T-helper 2 cell treated with Interferon-gamma antibody and Interleukin-4, amounts not matched to agents 5 μg/mL and 100 μg/mL, for 36 hours (primary cell): ENCODE measurements at regions not wholly inside any gene's neighbourhood (a gene's known extent, or its start where the extent isn't known, plus 50 kb on each side); places are given as distances from the start of the nearest gene placed in this dataset.
"Not testable (repeated sequence)": the region's sequence is repeated elsewhere in the genome, so short reads cannot be mapped to it uniquely, and the experiment has no call there.

ENCODE experiments used
- DNase-seq: peaks from one replicate; pipeline ENCODE4 v3.0.0; 2021; ENCODE audit warnings: low spot score
- H3K27ac Mint-ChIP-seq: one replicate; pipeline ENCODE4 v1.8.0; 2021; ENCODE audit warnings: mild to moderate bottlenecking, mixed read lengths
- H3K27me3 Mint-ChIP-seq: one replicate; pipeline ENCODE4 v1.8.0; 2021; ENCODE audit warnings: low read depth, mixed read lengths
- H3K36me3 Mint-ChIP-seq: one replicate; pipeline ENCODE4 v1.8.0; 2021; ENCODE audit warnings: low read depth, mixed read lengths
- H3K4me1 Mint-ChIP-seq: one replicate; pipeline ENCODE4 v1.8.0; 2021; ENCODE audit warnings: low read depth, mixed read lengths
- H3K4me3 Mint-ChIP-seq: one replicate; pipeline ENCODE4 v1.8.0; 2022; ENCODE audit warnings: mild to moderate bottlenecking, moderate library complexity, mixed read lengths
- H3K9me3 Mint-ChIP-seq: one replicate; pipeline ENCODE4 v1.8.0; 2021; ENCODE audit warnings: mixed read lengths

GRCh38 chr21:17699524-17700189, 87.0 kb upstream of the BTG3 start:
- peaks cover 5% of the 10 kb centered on the region for H3K27me3 Mint-ChIP-seq

GRCh38 chr21:17697473-17697872, 84.8 kb upstream of the BTG3 start:
- Mint-ChIP-seq H3K36me3 (peaks cover 14% of the 10 kb centered on the region), H3K27me3 (peaks cover 2% of the 10 kb centered on the region), H3K27ac (peak overlapping the region; percentile 16), H3K4me3 (peak overlapping the region; percentile 51), H3K9me3 (peaks cover 22% of the 10 kb centered on the region), H3K4me1 (peaks cover 30% of the 10 kb centered on the region)
- no peak for DNase-seq

More at GRCh38 chr21:17699524-17700189, 87.0 kb upstream of the BTG3 start:
- no peak overlapping the region for H3K4me3 Mint-ChIP-seq
- DNase-seq: no peak
- H3K27ac Mint-ChIP-seq: no peak overlapping the region
- H3K9me3 Mint-ChIP-seq: peaks cover 30% of the 10 kb centered on the region
- peaks cover 12% of the 10 kb centered on the region for H3K36me3 Mint-ChIP-seq
- peaks cover 20% of the 10 kb centered on the region for H3K4me1 Mint-ChIP-seq

- H3K27ac Mint-ChIP-seq, H3K27me3 Mint-ChIP-seq, DNase-seq: not testable (repeated sequence)
- peaks cover 24% of the 10 kb centered on the region for H3K4me1 Mint-ChIP-seq
- peaks cover 14% of the 10 kb centered on the region for H3K36me3 Mint-ChIP-seq
- peak overlapping the region; percentile 64 for H3K4me3 Mint-ChIP-seq
- H3K9me3 Mint-ChIP-seq: peaks cover 19% of the 10 kb centered on the region
Measured at GRCh38 chr21:17694416-17694815, 81.7 kb upstream of the BTG3 start.

- Mint-ChIP-seq H3K4me1 (peaks cover 27% of the 10 kb centered on the region), H3K4me3 (peak overlapping the region; percentile 64), H3K27me3 (no peaks in the 10 kb centered on the region), H3K9me3 (peaks cover 19% of the 10 kb centered on the region), H3K36me3 (peaks cover 14% of the 10 kb centered on the region), H3K27ac (peak overlapping the region; percentile 59)
- peak; percentile 16 for DNase-seq
Measured at GRCh38 chr21:17693801-17694200, 81.1 kb upstream of the BTG3 start.

GRCh38 chr21:17690078-17690494, 77.4 kb upstream of the BTG3 start:
- peaks cover 12% of the 10 kb centered on the region for H3K27me3 Mint-ChIP-seq
- H3K36me3 Mint-ChIP-seq: peaks cover 2% of the 10 kb centered on the region
- H3K4me3 Mint-ChIP-seq: no peak overlapping the region
- no peak for DNase-seq
- peaks cover 5% of the 10 kb centered on the region for H3K9me3 Mint-ChIP-seq
- H3K27ac Mint-ChIP-seq: no peak overlapping the region
- H3K4me1 Mint-ChIP-seq: peaks cover 45% of the 10 kb centered on the region

GRCh38 chr21:17688912-17689874, 76.5 kb upstream of the BTG3 start:
- Mint-ChIP-seq H3K4me1 (peaks cover 42% of the 10 kb centered on the region), H3K36me3 (peaks cover 2% of the 10 kb centered on the region), H3K27me3 (peaks cover 21% of the 10 kb centered on the region), H3K4me3 (no peak overlapping the region), H3K27ac (no peak overlapping the region), H3K9me3 (peaks cover 8% of the 10 kb centered on the region)
- peak; percentile 13 for DNase-seq

GRCh38 chr21:17682924-17683323, 70.2 kb upstream of the BTG3 start:
- H3K9me3 Mint-ChIP-seq: peaks cover 8% of the 10 kb centered on the region
- H3K36me3 Mint-ChIP-seq: no peaks in the 10 kb centered on the region
- H3K4me3 Mint-ChIP-seq: no peak overlapping the region
- DNase-seq: no peak
- H3K27me3 Mint-ChIP-seq: peaks cover 20% of the 10 kb centered on the region
- H3K27ac Mint-ChIP-seq: no peak overlapping the region
- peaks cover 20% of the 10 kb centered on the region for H3K4me1 Mint-ChIP-seq

- DNase-seq: no peak
- no peaks in the 10 kb centered on the region for H3K4me1 Mint-ChIP-seq
- H3K27ac Mint-ChIP-seq: no peak overlapping the region
- H3K36me3 Mint-ChIP-seq: no peaks in the 10 kb centered on the region
- H3K27me3 Mint-ChIP-seq: peaks cover 3% of the 10 kb centered on the region
- H3K4me3 Mint-ChIP-seq: no peak overlapping the region
- no peaks in the 10 kb centered on the region for H3K9me3 Mint-ChIP-seq
Measured at GRCh38 chr21:17679002-17679600, 66.4 kb upstream of the BTG3 start.

- H3K36me3 Mint-ChIP-seq, DNase-seq, H3K9me3 Mint-ChIP-seq: not testable (repeated sequence)
Measured at GRCh38 chr21:17676930-17677329, 64.2 kb upstream of the BTG3 start.

GRCh38 chr21:17674106-17674505, 61.4 kb upstream of the BTG3 start:
- Mint-ChIP-seq H3K9me3 (no peaks in the 10 kb centered on the region), H3K27ac (no peak overlapping the region), H3K4me1 (no peaks in the 10 kb centered on the region), H3K4me3 (no peak overlapping the region), H3K36me3 (no peaks in the 10 kb centered on the region), H3K27me3 (peaks cover 6% of the 10 kb centered on the region)
- no peak for DNase-seq

More at GRCh38 chr21:17676930-17677329, 64.2 kb upstream of the BTG3 start:
- H3K4me1 Mint-ChIP-seq, H3K27ac Mint-ChIP-seq, H3K27me3 Mint-ChIP-seq, H3K4me3 Mint-ChIP-seq: not testable (repeated sequence)

- no peaks in the 10 kb centered on the region for H3K9me3 Mint-ChIP-seq
- H3K27me3 Mint-ChIP-seq: peaks cover 6% of the 10 kb centered on the region
- H3K4me3 Mint-ChIP-seq: no peak overlapping the region
- no peaks in the 10 kb centered on the region for H3K36me3 Mint-ChIP-seq
- H3K27ac Mint-ChIP-seq: no peak overlapping the region
- DNase-seq: no peak
- H3K4me1 Mint-ChIP-seq: no peaks in the 10 kb centered on the region
Measured at GRCh38 chr21:17673261-17674020, 60.7 kb upstream of the BTG3 start.

- Mint-ChIP-seq H3K36me3 (no peaks in the 10 kb centered on the region), H3K27ac (no peak overlapping the region), H3K27me3 (peaks cover 6% of the 10 kb centered on the region), H3K4me3 (no peak overlapping the region), H3K4me1 (no peaks in the 10 kb centered on the region), H3K9me3 (no peaks in the 10 kb centered on the region)
- no peak for DNase-seq
Measured at GRCh38 chr21:17671733-17672132, 59.0 kb upstream of the BTG3 start.

GRCh38 chr21:17668479-17669140, 55.9 kb upstream of the BTG3 start:
- H3K27ac Mint-ChIP-seq: no peak overlapping the region
- no peak for DNase-seq
- H3K9me3 Mint-ChIP-seq: no peaks in the 10 kb centered on the region
- H3K4me3 Mint-ChIP-seq: no peak overlapping the region
- H3K36me3 Mint-ChIP-seq: no peaks in the 10 kb centered on the region
- peaks cover 6% of the 10 kb centered on the region for H3K27me3 Mint-ChIP-seq
- no peaks in the 10 kb centered on the region for H3K4me1 Mint-ChIP-seq
